ENCODE measurements at regions not wholly inside any gene's neighbourhood (a gene's known extent, or its start where the extent isn't known, plus 50 kb on each side); places are given as distances from the start of the nearest gene placed in this dataset.

- no peaks in the 10 kb centered on the region for H3K4me1 Mint-ChIP-seq
- H3K27ac Mint-ChIP-seq = no peak overlapping the region
- ATAC-seq (ENCODE audit: low read depth) (no peak), DNase-seq (no peak)
- peaks cover 11% of the 10 kb centered on the region for H3K9me3 Mint-ChIP-seq
- POLR2A ChIA-PET = no interaction called here
- intact Hi-C loops (cut with micrococcal nuclease) = no loop called here
- peaks cover 3% of the 10 kb centered on the region for H3K27me3 Mint-ChIP-seq
- no peak overlapping the region for H3K4me3 Mint-ChIP-seq
- CTCF ChIA-PET = no interaction called here
- no peaks in the 10 kb centered on the region for H3K36me3 Mint-ChIP-seq (ENCODE audit: low read depth)
- TF ChIP-seq CTCF (IDR thresholded peaks at IDR 0.05) = no peak
These were observed 231.0 kb downstream of the C16orf95 start for GRCh38 chr16:87086156-87086555.

GRCh38 chr16:87086575-87086974 lies 230.6 kb downstream of the C16orf95 start:
- TF ChIP-seq CTCF (IDR thresholded peaks at IDR 0.05) = no peak
- Mint-ChIP-seq H3K4me1 (no peaks in the 10 kb centered on the region), H3K27me3 (peaks cover 3% of the 10 kb centered on the region), H3K27ac (no peak overlapping the region), H3K36me3 (ENCODE audit: low read depth) (no peaks in the 10 kb centered on the region), H3K9me3 (peaks cover 8% of the 10 kb centered on the region), H3K4me3 (no peak overlapping the region)
- ChIA-PET POLR2A (no interaction called here), CTCF (no interaction called here)
- DNase-seq = no peak
- no peak for ATAC-seq (ENCODE audit: low read depth)
- intact Hi-C loops (cut with micrococcal nuclease) = no loop called here

GRCh38 chr16:87092958-87093357 lies 224.2 kb downstream of the C16orf95 start:
- no peak overlapping the region for H3K4me3 Mint-ChIP-seq
- no peaks in the 10 kb centered on the region for H3K9me3 Mint-ChIP-seq
- intact Hi-C loops (cut with micrococcal nuclease) = no loop called here
- H3K27me3 Mint-ChIP-seq = peaks cover 8% of the 10 kb centered on the region
- H3K36me3 Mint-ChIP-seq (ENCODE audit: low read depth) = no peaks in the 10 kb centered on the region
- CTCF ChIA-PET = no interaction called here
- no peak overlapping the region for H3K27ac Mint-ChIP-seq
- ATAC-seq (ENCODE audit: low read depth) (no peak), DNase-seq (no peak)
- no peaks in the 10 kb centered on the region for H3K4me1 Mint-ChIP-seq
- TF ChIP-seq CTCF (IDR thresholded peaks at IDR 0.05) = no peak
- POLR2A ChIA-PET = no interaction called here

- no peak for TF ChIP-seq CTCF (IDR thresholded peaks at IDR 0.05)
- intact Hi-C loops (cut with micrococcal nuclease) = no loop called here
- H3K27ac Mint-ChIP-seq = no peak overlapping the region
- no peaks in the 10 kb centered on the region for H3K36me3 Mint-ChIP-seq (ENCODE audit: low read depth)
- H3K4me1 Mint-ChIP-seq = no peaks in the 10 kb centered on the region
- ChIA-PET POLR2A (no interaction called here), CTCF (no interaction called here)
- peaks cover 8% of the 10 kb centered on the region for H3K27me3 Mint-ChIP-seq
- H3K4me3 Mint-ChIP-seq = no peak overlapping the region
- no peaks in the 10 kb centered on the region for H3K9me3 Mint-ChIP-seq
- no peak for DNase-seq
- no peak for ATAC-seq (ENCODE audit: low read depth)
These were observed 223.2 kb downstream of the C16orf95 start for GRCh38 chr16:87093804-87094555.

- Mint-ChIP-seq H3K9me3 (no peaks in the 10 kb centered on the region), H3K27me3 (peaks cover 8% of the 10 kb centered on the region), H3K4me3 (no peak overlapping the region), H3K4me1 (no peaks in the 10 kb centered on the region), H3K36me3 (ENCODE audit: low read depth) (no peaks in the 10 kb centered on the region), H3K27ac (no peak overlapping the region)
- no peak for DNase-seq
- TF ChIP-seq CTCF (IDR thresholded peaks at IDR 0.05) = no peak
- ATAC-seq (ENCODE audit: low read depth) = no peak
- ChIA-PET CTCF (no interaction called here), POLR2A (no interaction called here)
- intact Hi-C loops (cut with micrococcal nuclease) = no loop called here
These were observed 222.7 kb downstream of the C16orf95 start for GRCh38 chr16:87094556-87094865.

All from activated B cell treated with CpG ODN at 0.5 μM for 24 hours (primary cell).